ENCODE measurements at regions not wholly inside any gene's neighbourhood (a gene's known extent, or its start where the extent isn't known, plus 50 kb on each side); places are given as distances from the start of the nearest gene placed in this dataset.

- no peak for TF ChIP-seq REST (IDR thresholded peaks at IDR 0.05; ENCODE audit: insufficient read depth in 1 of 2, low read depth in 2 of 2, low read length in 2 of 2)
- no peak for TF ChIP-seq POLR2AphosphoS5 (IDR thresholded peaks at IDR 0.05; ENCODE audit: low read depth, low read length)
- TF ChIP-seq TAF1 (IDR thresholded peaks at IDR 0.05; ENCODE audit: borderline replicate concordance, insufficient read depth, low read length) = no peak
Measured at GRCh38 chr18:38557006-38557405, 991.4 kb upstream of the CELF4 start.

GRCh38 chr18:38552732-38553321, 987.2 kb upstream of the CELF4 start:
- no peak for TF ChIP-seq SIN3A (IDR thresholded peaks at IDR 0.05; ENCODE audit: borderline replicate concordance, insufficient read depth, low read length)
- no peak for TF ChIP-seq FOXP2 (optimal IDR thresholded peaks at IDR 0.05; ENCODE audit: borderline replicate concordance, extremely low read depth, extremely low read length, insufficient read depth)
- TF ChIP-seq REST (IDR thresholded peaks at IDR 0.05; ENCODE audit: insufficient read depth in 1 of 2, low read depth in 2 of 2, low read length in 2 of 2) = no peak
- no peak for TF ChIP-seq TAF1 (IDR thresholded peaks at IDR 0.05; ENCODE audit: borderline replicate concordance, insufficient read depth, low read length)
- no peak for TF ChIP-seq POLR2AphosphoS5 (IDR thresholded peaks at IDR 0.05; ENCODE audit: low read depth, low read length)

- TF ChIP-seq FOXP2 (optimal IDR thresholded peaks at IDR 0.05; ENCODE audit: borderline replicate concordance, extremely low read depth, extremely low read length, insufficient read depth) = no peak
Measured at GRCh38 chr18:38551881-38552280, 986.3 kb upstream of the CELF4 start.

- TF ChIP-seq FOXP2 (optimal IDR thresholded peaks at IDR 0.05; ENCODE audit: borderline replicate concordance, extremely low read depth, extremely low read length, insufficient read depth) (no peak), REST (IDR thresholded peaks at IDR 0.05; ENCODE audit: insufficient read depth in 1 of 2, low read depth in 2 of 2, low read length in 2 of 2) (no peak), SIN3A (IDR thresholded peaks at IDR 0.05; ENCODE audit: borderline replicate concordance, insufficient read depth, low read length) (no peak), TAF1 (IDR thresholded peaks at IDR 0.05; ENCODE audit: borderline replicate concordance, insufficient read depth, low read length) (no peak), POLR2AphosphoS5 (IDR thresholded peaks at IDR 0.05; ENCODE audit: low read depth, low read length) (no peak)
Measured at GRCh38 chr18:38545071-38545470, 979.5 kb upstream of the CELF4 start.

- TF ChIP-seq SIN3A (IDR thresholded peaks at IDR 0.05; ENCODE audit: borderline replicate concordance, insufficient read depth, low read length) = no peak
- no peak for TF ChIP-seq TAF1 (IDR thresholded peaks at IDR 0.05; ENCODE audit: borderline replicate concordance, insufficient read depth, low read length)
- TF ChIP-seq FOXP2 (optimal IDR thresholded peaks at IDR 0.05; ENCODE audit: borderline replicate concordance, extremely low read depth, extremely low read length, insufficient read depth) = no peak
- TF ChIP-seq POLR2AphosphoS5 (IDR thresholded peaks at IDR 0.05; ENCODE audit: low read depth, low read length) = no peak
- no peak for TF ChIP-seq REST (IDR thresholded peaks at IDR 0.05; ENCODE audit: insufficient read depth in 1 of 2, low read depth in 2 of 2, low read length in 2 of 2)
Measured at GRCh38 chr18:38539856-38540255, 974.3 kb upstream of the CELF4 start.

Data from PFSK-1 (cell line).